Calu3 (cell line): ENCODE measurements at regions not wholly inside any gene's neighbourhood (a gene's known extent, or its start where the extent isn't known, plus 50 kb on each side); places are given as distances from the start of the nearest gene placed in this dataset.

ENCODE experiments used
- BruUV-seq: library from RNA; stranded (reverse); fragments of 400-500 nt; replicated peaks from 2 replicates; lab custom pipeline; 2021; lab: Mats Ljungman, UMichigan
- CTCF ChIA-PET: fragments of 300-600 bp; sonication (Branson Sonifier 250); formaldehyde crosslinking; loops from one replicate; lab custom pipeline; 2022; ENCODE audit warnings: antibody characterized with exemption; lab: Charles Lee
- DNase-seq: peaks from one replicate; pipeline ENCODE4 v3.0.0; 2022
- H3K27ac Mint-ChIP-seq: one replicate; pipeline ENCODE4 v1.8.0; 2022; ENCODE audit warnings: mixed read lengths; ENCODE audit not compliant: unreplicated experiment
- H3K27me3 Mint-ChIP-seq: one replicate; pipeline ENCODE4 v1.8.0; 2022; ENCODE audit warnings: mixed read lengths; ENCODE audit not compliant: unreplicated experiment
- H3K36me3 Mint-ChIP-seq: one replicate; pipeline ENCODE4 v1.8.0; 2022; ENCODE audit warnings: mild to moderate bottlenecking, moderate library complexity, mixed read lengths; ENCODE audit not compliant: insufficient read depth, unreplicated experiment
- H3K4me1 Mint-ChIP-seq: one replicate; pipeline ENCODE4 v1.8.0; 2022; ENCODE audit warnings: mild to moderate bottlenecking, low read depth, mixed read lengths; ENCODE audit not compliant: unreplicated experiment
- H3K4me3 Mint-ChIP-seq: one replicate; pipeline ENCODE4 v1.8.0; 2022; ENCODE audit warnings: mild to moderate bottlenecking, low read depth, moderate library complexity, mixed read lengths; ENCODE audit not compliant: unreplicated experiment
- H3K9me3 Mint-ChIP-seq: one replicate; pipeline ENCODE4 v1.8.0; 2022; ENCODE audit warnings: low read depth, mixed read lengths; ENCODE audit not compliant: unreplicated experiment
- CTCF ChIP-seq: fragments of 200-600 bp; IDR thresholded peaks from one replicate; pipeline ENCODE4 v1.8.0; 2022; ENCODE audit warnings: antibody characterized with exemption; ENCODE audit not compliant: unreplicated experiment
- intact Hi-C: fragments of 100-400 bp; cut with micrococcal nuclease; formaldehyde crosslinking; loops from one replicate; pipeline ENCODE4 v1.10.0; 2022; ENCODE audit not compliant: unreplicated experiment

GRCh38 chr6:44778513-44778912 is 391.0 kb downstream of the CDC5L start:
- no peak overlapping the region for H3K27ac Mint-ChIP-seq
- no TSS peak for BruUV-seq
- intact Hi-C loops: no loop called here

More at GRCh38 chr6:44778513-44778912, 391.0 kb downstream of the CDC5L start:
- CTCF ChIA-PET: no interaction called here
- H3K27me3 Mint-ChIP-seq: peaks cover 49% of the 10 kb centered on the region
- H3K4me3 Mint-ChIP-seq: no peak overlapping the region
- DNase-seq: no peak
- TF ChIP-seq CTCF: no peak
- H3K9me3 Mint-ChIP-seq: no peaks in the 10 kb centered on the region
- no peaks in the 10 kb centered on the region for H3K36me3 Mint-ChIP-seq
- H3K4me1 Mint-ChIP-seq: no peaks in the 10 kb centered on the region
